Fibroblast of skin of scalp (primary cell): ENCODE measurements at regions not wholly inside any gene's neighbourhood (a gene's known extent, or its start where the extent isn't known, plus 50 kb on each side); places are given as distances from the start of the nearest gene placed in this dataset.
A peak's percentile ranks its signal among the peaks of the same experiment; 100 is the strongest.

ENCODE experiments used
- DNase-seq: peaks from one replicate; pipeline ENCODE4 v3.0.0-alpha.2; 2013

DNA sequence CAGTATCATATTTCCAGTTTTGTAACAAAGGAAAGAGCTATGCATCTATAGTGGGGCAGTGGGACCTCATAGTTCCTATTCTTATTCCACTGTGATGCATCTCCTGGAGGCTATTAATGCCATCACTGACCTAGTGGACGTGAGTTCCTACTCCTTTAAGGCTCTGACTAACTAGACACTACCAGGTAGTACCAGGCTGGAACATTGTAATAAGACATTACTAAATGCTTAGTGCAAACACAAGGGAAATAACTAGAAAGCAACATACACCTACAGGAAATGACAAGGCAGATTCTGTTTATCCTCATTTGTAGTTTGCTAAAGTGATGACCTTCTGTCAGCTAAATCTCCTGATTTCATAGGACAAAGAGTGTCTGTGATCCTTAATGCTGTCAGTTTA, 192.5 kb downstream of the POSTN start:
- no peak for DNase-seq

DNA sequence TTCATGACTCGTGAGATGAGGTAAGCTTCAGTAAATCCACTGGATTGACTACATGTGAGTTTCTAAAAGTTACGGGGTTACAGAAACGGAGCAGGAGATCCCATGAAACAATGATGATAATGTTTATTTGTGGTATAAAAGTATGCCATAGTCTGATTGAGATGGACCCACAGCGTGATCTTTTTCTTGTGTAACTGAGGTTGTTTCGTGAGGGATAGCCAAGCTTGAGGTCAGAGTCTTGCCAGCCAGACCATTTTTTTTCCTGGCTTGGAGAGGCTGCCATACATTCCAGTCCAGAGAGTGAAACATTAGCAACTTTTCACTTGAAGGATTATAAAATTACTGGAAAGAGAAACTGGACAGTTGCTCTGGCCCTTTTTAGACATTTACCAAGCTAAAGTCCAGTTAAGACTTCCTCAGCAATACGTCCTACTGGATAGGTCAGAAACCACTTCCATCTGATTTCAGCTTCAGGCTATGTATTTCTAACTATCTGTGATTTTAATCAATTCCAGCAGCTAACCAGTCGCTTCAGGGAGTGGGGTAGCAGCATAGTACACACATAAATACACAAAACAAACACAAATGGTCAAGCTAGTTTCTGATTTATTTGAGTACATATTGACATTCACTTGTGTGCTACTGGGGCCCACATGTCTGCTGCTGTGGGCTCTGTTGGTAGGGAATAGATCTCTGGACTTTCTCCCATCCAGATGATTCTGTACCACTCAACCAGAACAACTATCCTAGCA, 194.6 kb downstream of the POSTN start:
- DNase-seq = peak; percentile 98

DNA sequence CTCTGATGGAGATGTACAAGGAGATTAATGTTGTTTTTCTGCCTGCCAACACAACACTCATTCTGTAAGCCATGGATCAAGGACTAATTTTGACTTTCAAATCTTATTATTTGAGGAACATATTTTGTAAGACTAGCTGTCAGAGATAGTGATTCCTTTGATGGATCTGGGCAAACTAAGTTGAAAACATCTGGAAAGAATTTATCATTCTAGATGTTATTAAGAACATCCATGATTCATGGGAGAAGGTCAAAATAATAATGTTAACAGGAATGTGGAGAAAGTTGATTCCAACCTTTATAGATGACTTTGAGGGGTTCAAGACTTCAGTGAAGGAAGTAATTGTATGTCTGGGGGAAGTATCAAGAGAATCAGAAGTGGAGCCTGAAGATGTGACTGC, 196.8 kb downstream of the POSTN start:
- no peak for DNase-seq

DNA sequence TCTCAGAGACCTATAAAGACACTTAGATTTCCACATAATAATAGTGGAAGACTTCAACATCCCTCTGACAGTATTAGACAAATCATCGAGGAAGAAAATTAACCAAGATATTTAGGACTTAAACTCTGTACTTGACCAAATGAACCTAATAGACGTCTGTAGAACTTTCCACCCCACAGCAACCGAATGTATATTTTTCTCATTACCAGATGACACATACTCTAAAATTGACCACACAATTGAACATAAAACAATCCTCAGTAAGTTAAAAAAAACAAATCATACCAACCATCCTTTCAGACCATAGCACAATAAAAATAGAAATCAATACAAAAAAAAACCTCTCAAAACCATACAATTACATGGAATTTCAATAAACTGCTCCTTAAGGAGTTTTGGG, 201.0 kb downstream of the POSTN start:
- peak; percentile 58 for DNase-seq

DNA sequence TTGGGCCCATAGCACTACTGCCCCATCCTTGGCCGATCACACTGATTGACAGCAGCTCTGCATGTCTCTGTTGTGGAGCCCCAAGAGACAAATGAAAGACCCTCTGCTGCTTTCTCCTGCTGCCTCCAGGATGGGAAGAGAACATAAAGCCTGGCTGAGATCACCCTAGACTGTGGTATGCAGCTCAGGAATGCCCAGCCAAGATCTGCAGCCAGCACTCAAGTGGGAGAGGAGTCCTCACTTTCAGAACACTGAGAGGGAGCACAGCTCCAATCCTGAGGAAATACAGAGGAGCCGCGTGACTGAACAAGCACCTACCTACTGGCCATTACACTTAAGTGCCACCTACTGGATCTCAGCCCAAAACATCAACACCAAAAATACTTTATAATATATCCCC, 203.0 kb downstream of the POSTN start:
- peak; percentile 78 for DNase-seq

DNA sequence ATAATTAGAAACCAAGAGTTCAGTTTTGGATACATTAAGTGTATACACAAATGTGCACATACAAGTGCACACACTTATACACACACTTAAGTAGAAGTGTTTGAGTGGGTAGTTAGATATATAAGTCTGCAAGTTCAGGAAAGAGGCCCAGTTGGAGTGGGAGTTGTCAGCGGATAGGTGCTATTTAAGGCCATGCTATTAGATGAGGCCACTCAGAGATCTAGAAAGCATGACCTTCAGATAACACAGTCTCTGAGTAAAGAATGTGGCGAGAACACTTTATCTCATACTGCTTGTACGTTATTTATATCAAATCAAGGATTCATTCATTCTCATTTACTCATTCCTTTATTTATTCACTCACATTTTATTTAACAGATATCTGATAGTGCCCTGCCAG, 206.2 kb downstream of the POSTN start:
- DNase-seq = no peak

DNA sequence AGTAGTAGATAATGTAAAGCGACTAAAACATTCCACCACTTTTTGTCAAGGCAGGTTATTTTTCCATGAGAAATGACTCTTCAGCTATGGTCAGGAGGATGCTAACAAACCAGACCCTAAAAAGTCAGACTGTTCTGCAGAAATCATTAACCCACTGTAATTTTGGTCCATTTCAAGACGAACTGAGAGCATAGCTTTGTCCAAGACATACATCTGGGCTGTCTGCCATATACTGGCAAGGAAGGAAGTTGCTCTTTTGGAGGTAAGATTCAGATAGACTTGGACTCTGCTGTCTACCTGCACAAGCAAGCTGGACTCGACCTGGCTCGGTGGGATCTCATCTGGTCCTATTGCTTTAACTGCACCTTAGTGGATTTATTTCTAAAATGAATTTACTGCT, 207.8 kb downstream of the POSTN start:
- DNase-seq = no peak

DNA sequence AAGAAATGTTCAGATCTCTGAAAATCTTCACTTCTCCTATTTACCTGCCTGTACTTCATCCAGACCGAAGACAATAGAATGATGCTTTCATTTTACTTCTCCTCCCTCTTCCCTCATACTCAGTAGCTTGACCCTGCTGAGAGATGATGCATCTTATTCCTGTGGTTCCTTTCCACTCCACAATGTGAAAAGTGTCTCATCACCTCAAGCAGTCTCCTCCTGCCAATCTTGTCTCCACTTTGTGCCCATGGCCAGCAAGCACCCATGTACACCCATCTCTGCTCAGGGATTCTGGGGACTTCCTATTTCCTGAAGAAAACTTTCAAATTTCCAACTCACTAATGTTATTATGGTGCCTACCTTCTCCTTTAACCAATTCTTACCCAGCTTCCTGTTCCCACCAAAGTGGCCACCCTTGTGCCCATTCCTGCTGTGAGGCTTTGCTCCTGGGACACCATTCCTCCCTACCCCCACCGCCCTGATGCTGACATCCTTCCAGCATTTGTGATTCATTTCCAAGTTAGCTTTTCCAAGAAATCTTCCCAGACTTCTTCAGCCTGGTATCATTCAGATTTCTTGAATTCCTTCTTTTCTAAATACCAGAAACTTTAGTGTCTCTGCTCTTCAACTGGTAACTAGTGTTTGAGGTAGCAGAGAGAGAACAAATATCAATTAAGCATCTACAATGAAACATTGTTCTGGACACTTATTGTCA, 212.5 kb downstream of the POSTN start:
- peak; percentile 94 for DNase-seq

DNA sequence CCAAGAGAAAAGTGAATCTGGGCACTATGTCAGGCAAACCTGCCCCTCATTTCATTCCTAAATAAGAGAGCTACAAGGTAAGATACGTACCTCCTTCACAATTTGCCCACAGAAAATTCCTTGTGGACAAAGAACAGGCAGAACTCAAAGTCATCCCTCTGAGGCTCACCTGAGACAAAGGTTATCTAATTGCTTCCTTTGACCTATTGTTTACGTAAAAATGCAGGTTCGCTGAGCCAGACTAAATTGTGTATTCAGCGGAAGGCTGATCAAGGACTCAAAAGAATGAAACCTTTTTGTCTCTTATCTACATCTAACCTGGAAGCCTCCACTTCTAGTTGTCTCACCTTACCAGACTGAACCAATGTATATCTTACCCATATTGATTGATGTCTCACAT, 213.3 kb downstream of the POSTN start:
- no peak for DNase-seq

DNA sequence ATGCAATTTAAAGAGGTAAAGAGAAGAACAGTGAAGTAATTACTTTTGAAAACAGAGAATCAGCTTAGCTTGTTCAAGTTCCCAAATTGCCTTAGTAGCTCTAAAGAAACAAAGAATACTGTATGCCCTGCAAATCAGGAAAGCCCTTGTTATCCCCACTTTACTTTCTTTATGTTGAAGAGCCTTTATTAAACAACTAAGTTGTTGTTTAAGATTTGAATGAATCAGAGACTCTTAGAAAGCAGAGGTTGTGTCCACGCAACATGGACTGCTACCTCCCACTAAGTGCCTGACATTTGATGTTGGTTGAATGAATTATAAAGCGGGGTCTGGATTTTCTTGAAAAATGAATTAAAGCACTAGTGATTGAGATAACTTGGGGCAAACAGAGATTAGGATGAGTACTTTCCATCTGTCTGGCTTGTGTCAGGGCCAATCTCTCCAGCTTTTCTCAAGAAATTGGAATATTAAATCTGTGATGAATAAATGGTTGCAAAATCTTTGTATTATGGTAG, 214.7 kb downstream of the POSTN start:
- DNase-seq = no peak

DNA sequence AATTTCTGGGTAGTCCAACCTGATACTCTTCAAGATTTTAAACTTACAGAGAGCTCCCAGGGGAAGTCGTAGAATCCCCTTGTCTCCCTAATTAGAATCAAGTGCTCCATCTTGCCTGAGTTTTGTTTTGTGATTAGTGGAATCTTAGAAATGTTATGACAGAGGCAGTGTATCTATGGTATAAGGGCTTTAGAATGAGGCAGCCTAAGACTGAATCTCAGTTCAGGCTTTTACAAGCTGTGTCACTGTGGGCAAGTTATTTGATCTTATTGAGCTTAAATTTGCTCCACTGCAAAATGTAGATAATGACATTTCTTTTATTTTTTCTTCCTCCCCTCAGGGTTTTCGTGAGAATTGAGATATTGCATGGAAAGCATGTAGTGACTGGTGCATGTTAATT, 215.5 kb downstream of the POSTN start:
- DNase-seq = peak; percentile 86

DNA sequence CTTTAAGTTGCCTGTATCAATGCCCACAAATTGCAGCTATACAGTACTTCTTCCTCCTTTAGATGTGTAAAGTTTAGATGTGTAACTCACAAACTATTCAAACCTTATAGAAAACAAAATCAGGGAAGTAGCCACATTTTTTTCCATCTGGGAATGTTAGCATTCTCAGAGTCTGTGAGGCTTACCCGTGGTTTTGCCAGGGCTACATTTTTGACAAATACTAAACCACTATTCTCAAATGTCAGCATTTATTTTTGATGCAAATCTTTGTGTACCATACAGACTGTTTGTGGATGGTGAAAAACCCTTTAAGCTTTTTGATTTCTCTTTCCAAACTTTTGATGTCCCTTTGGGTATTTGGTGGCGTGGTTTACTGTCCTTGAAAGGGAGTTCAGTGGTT, 216.4 kb downstream of the POSTN start:
- peak; percentile 91 for DNase-seq

DNA sequence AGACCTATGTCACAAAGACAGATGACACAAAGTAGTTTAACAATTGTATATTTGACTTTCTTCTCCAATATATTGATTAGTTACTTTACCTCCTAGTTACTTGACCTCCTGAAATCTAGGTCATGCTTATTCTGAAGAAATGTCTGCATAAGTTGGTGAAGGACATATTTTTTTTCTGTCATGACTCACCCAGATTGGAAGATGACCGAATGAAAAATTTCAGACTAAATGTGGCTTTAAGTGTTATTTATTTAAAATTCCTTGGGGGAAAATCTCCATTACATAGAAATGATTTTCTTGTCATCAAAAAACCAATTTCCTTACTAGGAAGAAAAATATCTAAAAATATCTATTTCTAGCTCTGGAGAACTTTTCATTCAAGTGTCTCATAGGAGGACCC, 217.1 kb downstream of the POSTN start:
- DNase-seq = peak; percentile 89

DNA sequence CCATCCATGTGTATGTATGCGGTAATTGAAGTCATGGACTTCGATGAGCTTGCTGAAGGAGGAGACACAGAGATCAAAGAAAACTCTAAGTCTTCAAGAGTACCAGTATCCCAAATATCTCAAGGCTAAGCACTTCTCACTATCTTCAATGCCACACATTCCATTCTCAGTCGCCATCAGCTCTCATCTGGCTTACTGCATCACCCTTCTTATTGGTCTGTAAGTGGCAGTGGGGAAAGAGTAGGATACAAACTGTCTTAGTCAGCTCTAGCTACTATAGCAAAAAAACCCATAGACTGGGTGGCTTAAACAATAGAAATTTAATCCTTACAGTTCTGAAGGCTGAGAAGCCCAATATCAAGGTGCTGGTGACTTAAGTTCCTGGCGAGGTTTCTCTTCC, 218.7 kb downstream of the POSTN start:
- DNase-seq = peak; percentile 39

DNA sequence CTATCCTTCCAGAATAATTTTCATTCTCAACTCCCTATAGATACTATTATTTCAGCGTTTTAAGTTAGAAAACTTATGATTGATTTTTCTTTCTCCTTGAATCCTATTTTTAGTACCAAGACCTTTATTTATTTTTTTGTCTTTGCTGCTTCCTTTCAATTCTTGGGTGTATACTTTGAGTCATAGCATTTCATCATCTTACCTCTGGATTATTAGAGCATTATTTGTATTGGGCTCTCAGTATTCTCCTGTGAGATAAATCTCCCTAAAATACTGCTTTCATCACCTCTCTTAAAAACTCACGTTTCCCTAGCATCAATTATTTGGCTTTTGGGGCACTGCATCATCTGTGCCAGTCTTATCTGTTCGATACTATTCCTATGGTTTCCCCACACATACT, 222.8 kb downstream of the POSTN start:
- DNase-seq = no peak

DNA sequence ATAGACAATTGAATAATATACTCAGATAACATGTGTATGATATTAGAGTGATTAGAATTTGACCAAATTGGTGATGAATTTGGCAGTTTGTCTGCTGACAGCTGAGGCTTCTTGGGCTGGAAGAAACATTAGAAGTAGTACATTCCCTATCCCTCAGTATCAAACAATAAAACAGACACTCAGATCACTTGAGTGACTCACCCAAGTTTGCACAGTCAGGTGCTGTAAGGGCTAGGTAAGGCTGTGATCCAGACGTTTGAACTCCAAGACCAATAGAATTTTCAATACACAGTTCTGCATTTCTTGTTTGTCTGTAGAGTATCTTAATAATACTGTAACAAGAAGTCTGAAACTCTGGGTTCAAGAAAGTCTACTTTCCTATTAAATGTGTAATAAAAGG, 223.5 kb downstream of the POSTN start:
- DNase-seq = no peak

DNA sequence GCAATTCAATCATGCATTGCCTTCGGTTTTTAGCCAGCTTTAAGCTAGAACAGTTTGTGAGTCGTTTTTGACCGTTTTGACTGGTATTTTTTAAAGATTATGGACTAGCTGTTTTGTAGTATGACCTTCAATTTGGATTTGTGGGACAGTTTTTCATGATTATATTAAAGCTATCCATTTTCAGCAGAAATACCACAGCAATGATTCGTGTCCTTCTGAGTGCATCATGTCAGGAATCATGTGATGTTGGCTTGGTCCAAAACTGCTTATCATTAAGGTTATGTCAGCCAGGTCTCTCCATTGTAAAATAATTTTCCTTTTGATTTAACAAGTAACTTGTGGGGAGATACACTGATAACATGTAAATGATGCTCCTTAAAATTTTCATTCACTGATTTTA, 229.0 kb downstream of the POSTN start:
- peak; percentile 77 for DNase-seq

DNA sequence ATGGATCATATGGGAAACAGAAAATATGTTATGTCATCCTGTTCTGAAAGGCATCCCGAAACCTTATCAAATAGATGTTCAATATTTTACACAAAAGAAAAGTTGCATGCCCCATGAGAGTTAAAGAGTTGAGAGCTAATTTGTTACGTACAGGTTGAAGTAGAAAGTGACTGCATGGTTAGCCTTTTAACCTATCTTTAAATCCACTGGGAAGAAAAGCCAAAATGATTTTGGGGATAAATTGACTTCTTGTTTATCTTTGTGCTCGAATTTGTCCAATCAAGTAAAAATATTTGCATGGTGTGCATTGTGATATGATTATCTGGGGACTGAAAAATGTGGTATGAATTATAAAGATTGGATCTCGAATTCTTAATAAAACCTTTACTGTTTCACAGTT, 230.1 kb downstream of the POSTN start:
- no peak for DNase-seq

DNA sequence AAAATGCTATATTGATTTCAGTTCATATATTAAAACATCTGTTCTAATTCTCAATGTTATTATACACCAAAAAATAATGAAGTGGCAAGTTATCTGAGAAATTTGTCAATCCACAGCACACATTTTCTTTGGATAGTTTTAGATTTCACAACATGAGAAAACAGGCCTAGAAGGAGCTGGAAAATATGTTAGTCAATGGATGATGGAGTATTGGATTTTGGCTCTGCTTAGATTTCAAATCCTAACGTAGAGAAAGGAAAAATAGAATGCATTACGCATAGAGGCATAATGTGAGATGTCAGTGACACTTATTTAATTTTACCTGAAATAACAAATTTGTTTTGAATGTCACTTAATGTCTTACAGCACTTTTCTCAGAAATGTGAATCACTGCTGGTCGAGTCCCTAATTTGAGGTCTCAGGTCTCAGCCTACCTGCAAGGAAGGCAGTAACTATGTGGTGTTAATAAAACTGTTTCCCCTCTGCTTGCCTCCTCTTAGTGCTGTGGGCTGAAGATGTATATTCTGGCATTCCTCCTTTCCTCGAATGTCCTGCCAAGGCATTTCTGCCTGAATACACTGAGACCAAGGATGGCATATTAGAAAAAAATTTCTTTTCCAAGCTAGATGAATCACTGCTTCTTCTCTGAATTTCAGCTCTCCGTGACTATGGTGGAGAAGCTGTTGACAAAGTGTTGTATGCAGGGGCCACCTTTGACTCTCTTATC, 232.4 kb downstream of the POSTN start:
- no peak for DNase-seq

DNA sequence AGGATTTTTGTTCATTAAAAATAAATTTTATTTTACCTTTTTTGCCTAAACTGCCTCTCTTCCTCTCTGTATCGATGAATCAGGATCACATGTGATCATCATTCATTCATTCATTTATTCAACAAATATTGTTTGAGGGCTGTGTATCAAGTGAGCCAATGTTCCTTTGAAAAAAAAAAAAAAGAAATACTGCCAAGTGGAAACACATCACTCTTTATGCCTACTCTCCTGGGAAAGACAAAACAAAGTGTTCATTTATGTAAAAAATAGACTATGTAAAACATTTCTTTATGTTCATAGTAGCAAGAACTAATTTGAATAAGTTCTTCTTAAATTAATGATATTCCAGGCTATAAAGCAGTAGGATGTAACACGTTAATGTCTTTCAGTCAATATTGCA, 233.1 kb downstream of the POSTN start:
- no peak for DNase-seq

DNA sequence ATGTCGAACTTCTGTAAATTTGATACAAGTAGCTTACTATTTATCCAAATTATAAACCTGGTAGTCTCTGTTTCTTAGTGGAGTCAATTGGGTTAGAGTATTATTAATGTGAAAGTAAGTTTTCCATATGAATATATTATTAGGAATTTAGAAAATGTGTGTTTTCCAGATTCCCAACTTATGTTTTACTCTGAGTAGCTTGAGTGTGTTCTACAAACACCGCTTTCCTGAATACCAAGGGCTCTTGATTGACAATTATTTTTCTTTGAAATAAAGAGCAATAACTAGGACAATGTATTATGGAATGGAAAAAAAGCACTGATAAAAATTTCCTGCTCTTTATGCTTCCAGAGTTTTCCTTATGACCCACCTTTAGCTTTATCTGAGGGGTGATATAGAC, 233.6 kb downstream of the POSTN start:
- peak; percentile 68 for DNase-seq

DNA sequence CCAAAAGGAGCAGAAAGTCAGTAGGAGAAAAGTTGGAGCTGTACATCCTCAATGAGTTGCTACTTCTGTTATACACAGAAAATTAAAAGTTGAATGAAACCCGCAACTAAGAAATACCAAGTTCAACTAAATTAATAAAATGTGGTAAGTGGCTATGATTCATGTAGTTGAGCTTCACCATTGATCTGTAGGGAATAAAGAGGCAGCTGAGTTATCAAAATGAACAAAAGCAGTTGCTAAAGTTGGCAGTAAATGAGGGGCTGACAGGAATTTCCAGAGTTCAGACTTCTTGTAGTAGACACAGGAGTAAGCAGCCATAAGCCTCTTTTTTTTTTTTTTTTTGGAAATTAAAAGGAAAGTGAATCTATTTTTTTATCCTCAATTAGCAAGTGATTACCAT, 234.6 kb downstream of the POSTN start:
- peak; percentile 83 for DNase-seq

DNA sequence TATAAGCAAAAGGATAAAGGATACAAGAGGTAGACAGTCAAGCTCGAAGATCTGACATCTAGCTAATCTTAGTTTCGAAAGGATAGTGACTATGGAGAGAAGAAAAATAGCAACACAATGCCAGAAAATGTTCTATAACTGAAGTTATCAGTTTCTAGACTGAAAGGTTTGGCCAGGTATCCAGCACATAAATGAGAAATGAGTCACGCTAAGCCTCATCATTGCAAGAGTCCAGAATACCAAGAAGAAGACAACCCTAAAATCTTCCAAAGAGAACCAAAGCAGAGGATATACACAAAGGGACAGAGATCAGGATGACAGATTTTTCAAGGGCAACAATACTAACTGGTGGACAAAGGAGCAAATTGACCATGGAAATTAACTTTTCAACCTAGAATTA, 237.0 kb downstream of the POSTN start:
- DNase-seq = no peak

DNA sequence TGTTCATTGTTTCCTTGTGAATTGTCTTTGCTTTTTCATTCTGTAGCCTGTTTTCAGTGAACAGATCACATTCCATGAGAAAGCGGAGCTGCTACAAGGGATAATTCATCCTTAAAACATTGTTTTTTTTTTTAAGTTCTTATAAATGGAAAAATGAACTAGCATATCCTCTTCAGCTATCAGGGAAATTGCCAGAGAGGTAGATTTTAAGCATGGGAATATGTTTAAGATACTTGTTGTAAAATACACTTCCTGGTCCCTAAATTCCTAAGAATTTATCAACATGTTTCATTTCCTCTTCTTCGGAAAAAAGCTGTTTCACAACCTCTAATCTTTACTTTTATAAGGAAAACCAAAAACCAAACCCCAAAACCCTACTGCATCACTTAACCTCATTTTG, 238.0 kb downstream of the POSTN start:
- DNase-seq = peak; percentile 47
